Ovary (tissue), 7 donors: ENCODE measurements at regions not wholly inside any gene's neighbourhood (a gene's known extent, or its start where the extent isn't known, plus 50 kb on each side); places are given as distances from the start of the nearest gene placed in this dataset.
"Not testable (repeated sequence)": the region's sequence is repeated elsewhere in the genome, so short reads cannot be mapped to it uniquely, and the experiment has no call there.

Source experiments
- DNase-seq, 5 donors: peaks; one replicate each; pipeline ENCODE4 v3.0.0-alpha.2; 2019 to 2020
- H3K27ac ChIP-seq, 2 donors: fragments of 200-600 bp; one replicate each; pipeline versions ENCODE4 v1.5.1 to v1.8.0; 2019 to 2022
- H3K27me3 ChIP-seq: fragments of 200-600 bp; one replicate; pipeline ENCODE4 v1.8.0; 2022
- H3K36me3 ChIP-seq: fragments of 200-600 bp; sonication (generic); one replicate; pipeline ENCODE4 v1.5.1; 2019
- H3K4me1 ChIP-seq: one replicate; pipeline ENCODE4 v1.8.1; 2013; ENCODE audit warnings: mild to moderate bottlenecking, moderate library complexity; ENCODE audit not compliant: insufficient read depth
- H3K4me3 ChIP-seq: fragments of 200-600 bp; sonication (generic); one replicate; pipeline ENCODE4 v1.5.1; 2017
- H3K9me3 ChIP-seq, 2 donors: fragments of 200-600 bp in 1 of 2; sonication (generic) in 1 of 2; one replicate each; pipeline versions ENCODE4 v1.5.1 to v1.8.1; 2013 to 2019; ENCODE audit warnings: mild to moderate bottlenecking in 1 of 2, moderate library complexity in 1 of 2
- CTCF ChIP-seq, 3 donors: fragments of 450-650 bp in 2 of 3; fragments of 200-600 bp in 1 of 3; IDR thresholded peaks; one replicate each; pipeline versions ENCODE4 v1.5.1 to v1.8.0; 2016 to 2022; ENCODE audit warnings: antibody characterized with exemption in 3 of 3, mild to moderate bottlenecking in 1 of 3
- EP300 ChIP-seq: sonication (generic); formaldehyde crosslinking; IDR thresholded peaks from one replicate; pipeline ENCODE4 v1.6.1; 2017; ENCODE audit warnings: antibody characterized with exemption
- POLR2A ChIP-seq: fragments of 450-650 bp; IDR thresholded peaks from one replicate; pipeline ENCODE4 v1.6.1; 2017; ENCODE audit warnings: antibody characterized with exemption, mild to moderate bottlenecking, moderate library complexity
- WGBS, 3 donors: extraction: QIAGEN DNeasy Blood & Tissue Kit in 1 of 3; methylation state at CpG; one replicate each; pipeline versions ENCODE4 v1.1.5 to v1.1.7; 2013 to 2017; 5-methylcytosine and 5-hydroxymethylcytosine counted together
- intact Hi-C, 4 donors: fragments of 100-400 bp; cut with DNase I; formaldehyde crosslinking; loops; one replicate each; pipeline versions ENCODE4 v1.11.0 to v1.15.1; 2022 to 2023
- donor health status: DM: no; HTN: no; CAD: no; lungs with moderate emphysema.
- donor health status: DM: no; HTN: no; CAD: no.
- donor health status: Bipolar disorder and iron deficiency.
- donor health status: DM: no; HTN: no; CAD: no.
- donor health status: DM: yes; HTN: yes; CAD: no.

- H3K36me3 ChIP-seq, H3K4me3 ChIP-seq, H3K27ac ChIP-seq, H3K27me3 ChIP-seq, intact Hi-C loops, DNase-seq, H3K4me1 ChIP-seq, H3K9me3 ChIP-seq: not testable (repeated sequence)
- WGBS, 3 donors, result 91 to 95% (median 93%) methylated on average over 1 of the region's 1 CpG
These were observed 97.0 kb upstream of the NAA35 start for GRCh38 chr9:85843949-85844348.

GRCh38 chr9:85847782-85848181, 93.2 kb upstream of the NAA35 start:
- H3K9me3 ChIP-seq, DNase-seq, H3K36me3 ChIP-seq, H3K4me3 ChIP-seq, intact Hi-C loops, H3K27ac ChIP-seq, H3K27me3 ChIP-seq, H3K4me1 ChIP-seq: not testable (repeated sequence)
- 90 to 91% (median 90%) methylated on average over 2 of the region's 2 CpGs for WGBS, 3 donors

- no peak overlapping the region for H3K27ac ChIP-seq
- TF ChIP-seq POLR2A (no peak), CTCF (IDR thresholded peaks at IDR 0.05) (no peak)
- no peaks in the 10 kb centered on the region for H3K4me1 ChIP-seq
- no peaks in the 10 kb centered on the region for H3K36me3 ChIP-seq
- WGBS, 3 donors, result 59 to 71% (median 67%) methylated on average over 5 of the region's 5 CpGs
- intact Hi-C loops, result no loop called here
- no peaks in the 10 kb centered on the region for H3K27me3 ChIP-seq
- no peak for DNase-seq
- no peak overlapping the region for H3K4me3 ChIP-seq
- H3K9me3 ChIP-seq, result no peaks in the 10 kb centered on the region
These were observed 82.7 kb upstream of the NAA35 start for GRCh38 chr9:85858056-85858750.

GRCh38 chr9:85859765-85860164, 81.2 kb upstream of the NAA35 start:
- H3K4me3 ChIP-seq, result no peak overlapping the region
- TF ChIP-seq EP300 (no peak), POLR2A (no peak), CTCF (IDR thresholded peaks at IDR 0.05) (no peak)
- no peaks in the 10 kb centered on the region for H3K4me1 ChIP-seq
- no peaks in the 10 kb centered on the region for H3K36me3 ChIP-seq
- intact Hi-C loops, result no loop called here
- H3K27ac ChIP-seq, result no peak overlapping the region
- no peaks in the 10 kb centered on the region for H3K27me3 ChIP-seq
- DNase-seq, result no peak
- whole genome bisulfite sequencing, 3 donors, result 67 to 80% (median 69%) methylated on average over 1 of the region's 1 CpG
- no peaks in the 10 kb centered on the region for H3K9me3 ChIP-seq

- H3K27me3 ChIP-seq, H3K4me1 ChIP-seq, H3K9me3 ChIP-seq, H3K27ac ChIP-seq, DNase-seq, H3K4me3 ChIP-seq, intact Hi-C loops, H3K36me3 ChIP-seq: not testable (repeated sequence)
- WGBS, 3 donors, result 97 to 100% (median 99%) methylated on average over 5 of the region's 5 CpGs
These were observed 79.1 kb upstream of the NAA35 start for GRCh38 chr9:85861882-85862281.

GRCh38 chr9:85863875-85864274, 77.1 kb upstream of the NAA35 start:
- Histone ChIP-seq H3K36me3 (no peaks in the 10 kb centered on the region), H3K4me3 (no peak overlapping the region), H3K4me1 (no peaks in the 10 kb centered on the region), H3K27me3 (no peaks in the 10 kb centered on the region), H3K9me3 (no peaks in the 10 kb centered on the region), H3K27ac (no peak overlapping the region)
- no peak for DNase-seq
- WGBS, 3 donors, result 94 to 98% (median 95%) methylated on average over 2 of the region's 2 CpGs
- TF ChIP-seq EP300 (no peak), POLR2A (no peak), CTCF (IDR thresholded peaks at IDR 0.05) (no peak)
- intact Hi-C loops, result no loop called here
